ENCODE measurements at regions not wholly inside any gene's neighbourhood (a gene's known extent, or its start where the extent isn't known, plus 50 kb on each side); places are given as distances from the start of the nearest gene placed in this dataset.

DNA sequence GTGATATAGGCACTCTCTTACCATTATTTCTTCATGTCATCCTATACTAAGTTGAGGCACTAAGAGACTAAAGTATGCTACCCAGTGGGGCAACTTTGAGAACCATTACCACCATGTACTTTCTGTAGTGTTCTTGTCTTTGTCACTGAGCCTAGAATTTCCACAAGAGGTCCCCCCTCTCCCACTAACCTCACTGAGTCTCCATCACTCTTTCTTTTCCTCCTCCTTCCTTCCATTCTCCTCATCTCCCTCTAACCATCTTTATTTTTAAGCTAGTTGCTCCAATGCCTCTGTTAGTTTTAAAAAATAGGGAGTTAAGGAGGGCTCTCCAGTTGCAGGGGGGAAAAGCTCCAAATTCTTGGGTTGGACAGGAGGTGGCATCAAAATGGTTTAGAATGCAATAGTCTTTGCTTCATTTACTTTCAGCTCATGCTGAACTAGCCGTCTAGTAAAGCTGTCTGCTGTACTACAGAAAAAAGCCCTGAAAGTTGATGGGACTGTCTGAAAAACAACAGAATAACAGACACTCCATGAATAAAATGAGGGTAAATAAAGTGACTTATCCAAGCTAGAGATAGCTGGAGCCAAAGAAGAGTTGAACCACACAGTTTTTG is 85.1 kb upstream of the MYRIP start:
- no peak for FAIRE-seq
- H3K4me1 Mint-ChIP-seq (ENCODE audit: low read depth, unreplicated experiment): peaks cover 2% of the 10 kb centered on the region
- no peak overlapping the region for H3K4me3 Mint-ChIP-seq (ENCODE audit: unreplicated experiment)

GRCh38 chr3:39725321-39725720 is 84.1 kb upstream of the MYRIP start:
- no peak overlapping the region for H2AFZ ChIP-seq (ENCODE audit: low read depth, low read length)
- Mint-ChIP-seq H3K4me3 (ENCODE audit: unreplicated experiment) (no peak overlapping the region), H3K9me3 (ENCODE audit: unreplicated experiment) (peaks cover 2% of the 10 kb centered on the region), H3K36me3 (ENCODE audit: low read depth, unreplicated experiment) (no peaks in the 10 kb centered on the region), H3K27ac (ENCODE audit: unreplicated experiment) (no peak overlapping the region), H3K27me3 (ENCODE audit: low read depth, unreplicated experiment) (peaks cover 21% of the 10 kb centered on the region), H3K4me1 (ENCODE audit: low read depth, unreplicated experiment) (peaks cover 2% of the 10 kb centered on the region)
- H3K9ac ChIP-seq (ENCODE audit: low read length): no peak overlapping the region
- TF ChIP-seq, protein P1, sequence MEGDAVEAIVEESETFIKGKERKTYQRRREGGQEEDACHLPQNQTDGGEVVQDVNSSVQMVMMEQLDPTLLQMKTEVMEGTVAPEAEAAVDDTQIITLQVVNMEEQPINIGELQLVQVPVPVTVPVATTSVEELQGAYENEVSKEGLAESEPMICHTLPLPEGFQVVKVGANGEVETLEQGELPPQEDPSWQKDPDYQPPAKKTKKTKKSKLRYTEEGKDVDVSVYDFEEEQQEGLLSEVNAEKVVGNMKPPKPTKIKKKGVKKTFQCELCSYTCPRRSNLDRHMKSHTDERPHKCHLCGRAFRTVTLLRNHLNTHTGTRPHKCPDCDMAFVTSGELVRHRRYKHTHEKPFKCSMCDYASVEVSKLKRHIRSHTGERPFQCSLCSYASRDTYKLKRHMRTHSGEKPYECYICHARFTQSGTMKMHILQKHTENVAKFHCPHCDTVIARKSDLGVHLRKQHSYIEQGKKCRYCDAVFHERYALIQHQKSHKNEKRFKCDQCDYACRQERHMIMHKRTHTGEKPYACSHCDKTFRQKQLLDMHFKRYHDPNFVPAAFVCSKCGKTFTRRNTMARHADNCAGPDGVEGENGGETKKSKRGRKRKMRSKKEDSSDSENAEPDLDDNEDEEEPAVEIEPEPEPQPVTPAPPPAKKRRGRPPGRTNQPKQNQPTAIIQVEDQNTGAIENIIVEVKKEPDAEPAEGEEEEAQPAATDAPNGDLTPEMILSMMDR (IDR thresholded peaks at IDR 0.05; ENCODE audit: insufficient read depth, low read depth, low read length): no peak
- TF ChIP-seq EZH2 (IDR thresholded peaks at IDR 0.05; ENCODE audit: insufficient read depth, low read length): no peak
- H3K27me3 ChIP-seq (ENCODE audit: insufficient read depth, low read length): no peaks in the 10 kb centered on the region
- no peak for DNase-seq (ENCODE audit: low read depth)
- H3K27ac ChIP-seq (ENCODE audit: low read depth, low read length): no peak overlapping the region
- no peaks in the 10 kb centered on the region for H3K4me1 ChIP-seq (ENCODE audit: insufficient read depth, low read length)
- no peak overlapping the region for H3K4me3 ChIP-seq (ENCODE audit: insufficient read depth, low read depth, low read length)
- H3K4me2 ChIP-seq (ENCODE audit: low read length): no peak overlapping the region
- no peaks in the 10 kb centered on the region for H3K36me3 ChIP-seq (ENCODE audit: insufficient read depth, low read length)
- H4K20me1 ChIP-seq (ENCODE audit: insufficient read depth, low read length): no peaks in the 10 kb centered on the region
- no peak for FAIRE-seq
- H3K79me2 ChIP-seq (ENCODE audit: insufficient read depth, low read length): no peaks in the 10 kb centered on the region
- no peaks in the 10 kb centered on the region for H3K9me3 ChIP-seq (ENCODE audit: insufficient read depth, low read depth, low read length)

More for the DNA sequence above, 85.1 kb upstream of the MYRIP start:
- Histone ChIP-seq H3K4me3 (ENCODE audit: insufficient read depth, low read depth, low read length) (no peak overlapping the region), H2AFZ (ENCODE audit: low read depth, low read length) (no peak overlapping the region), H3K79me2 (ENCODE audit: insufficient read depth, low read length) (no peaks in the 10 kb centered on the region), H3K9ac (ENCODE audit: low read length) (no peak overlapping the region), H4K20me1 (ENCODE audit: insufficient read depth, low read length) (no peaks in the 10 kb centered on the region), H3K4me1 (ENCODE audit: insufficient read depth, low read length) (no peaks in the 10 kb centered on the region), H3K4me2 (ENCODE audit: low read length) (no peak overlapping the region), H3K36me3 (ENCODE audit: insufficient read depth, low read length) (no peaks in the 10 kb centered on the region), H3K9me3 (ENCODE audit: insufficient read depth, low read depth, low read length) (no peaks in the 10 kb centered on the region), H3K27ac (ENCODE audit: low read depth, low read length) (no peak overlapping the region), H3K27me3 (ENCODE audit: insufficient read depth, low read length) (no peaks in the 10 kb centered on the region)
- H3K9me3 Mint-ChIP-seq (ENCODE audit: unreplicated experiment): peaks cover 2% of the 10 kb centered on the region
- no peaks in the 10 kb centered on the region for H3K36me3 Mint-ChIP-seq (ENCODE audit: low read depth, unreplicated experiment)
- H3K27ac Mint-ChIP-seq (ENCODE audit: unreplicated experiment): no peak overlapping the region
- no peak for DNase-seq (ENCODE audit: low read depth)
- TF ChIP-seq, protein P1 (IDR thresholded peaks at IDR 0.05; ENCODE audit: insufficient read depth, low read depth, low read length): no peak
- no peak for TF ChIP-seq EZH2 (IDR thresholded peaks at IDR 0.05; ENCODE audit: insufficient read depth, low read length)
- H3K27me3 Mint-ChIP-seq (ENCODE audit: low read depth, unreplicated experiment): peaks cover 21% of the 10 kb centered on the region

- peaks cover 21% of the 10 kb centered on the region for H3K27me3 Mint-ChIP-seq (ENCODE audit: low read depth, unreplicated experiment)
- Histone ChIP-seq H3K79me2 (ENCODE audit: insufficient read depth, low read length) (no peaks in the 10 kb centered on the region), H3K4me1 (ENCODE audit: insufficient read depth, low read length) (no peaks in the 10 kb centered on the region), H3K27ac (ENCODE audit: low read depth, low read length) (no peak overlapping the region), H4K20me1 (ENCODE audit: insufficient read depth, low read length) (no peaks in the 10 kb centered on the region), H3K9me3 (ENCODE audit: insufficient read depth, low read depth, low read length) (no peaks in the 10 kb centered on the region), H3K27me3 (ENCODE audit: insufficient read depth, low read length) (no peaks in the 10 kb centered on the region), H3K4me2 (ENCODE audit: low read length) (no peak overlapping the region), H3K36me3 (ENCODE audit: insufficient read depth, low read length) (no peaks in the 10 kb centered on the region), H3K9ac (ENCODE audit: low read length) (no peak overlapping the region), H2AFZ (ENCODE audit: low read depth, low read length) (no peak overlapping the region), H3K4me3 (ENCODE audit: insufficient read depth, low read depth, low read length) (no peak overlapping the region)
- H3K36me3 Mint-ChIP-seq (ENCODE audit: low read depth, unreplicated experiment): no peaks in the 10 kb centered on the region
- DNase-seq (ENCODE audit: low read depth) (no peak), FAIRE-seq (no peak)
- H3K9me3 Mint-ChIP-seq (ENCODE audit: unreplicated experiment): peaks cover 2% of the 10 kb centered on the region
- H3K4me1 Mint-ChIP-seq (ENCODE audit: low read depth, unreplicated experiment): no peaks in the 10 kb centered on the region
- TF ChIP-seq, protein P1 (IDR thresholded peaks at IDR 0.05; ENCODE audit: insufficient read depth, low read depth, low read length): no peak
- H3K4me3 Mint-ChIP-seq (ENCODE audit: unreplicated experiment): no peak overlapping the region
- H3K27ac Mint-ChIP-seq (ENCODE audit: unreplicated experiment): no peak overlapping the region
Measured at GRCh38 chr3:39727415-39727814, 82.0 kb upstream of the MYRIP start.

Data from astrocyte (in vitro differentiated cells and primary cell).